SU-DHL-6 (cell line): ENCODE measurements at regions not wholly inside any gene's neighbourhood (a gene's known extent, or its start where the extent isn't known, plus 50 kb on each side); places are given as distances from the start of the nearest gene placed in this dataset.

Experiments
- H2AFZ ChIP-seq: fragments of 200-600 bp; sonication (generic); 2 replicates; pipeline ENCODE4 v1.6.1; 2014; ENCODE audit warnings: low read depth, mild to moderate bottlenecking, moderate library complexity, mixed read lengths, antibody characterized with exemption, low read length; ENCODE audit not compliant: severe bottlenecking
- H3F3A ChIP-seq: fragments of 200-600 bp; shearing (Covaris generic); 2 replicates; pipeline ENCODE4 v1.6.0; 2016; ENCODE audit warnings: antibody characterized with exemption, mild to moderate bottlenecking; ENCODE audit not compliant: insufficient read depth
- H3K27ac ChIP-seq: fragments of 200-600 bp; sonication (generic); 2 replicates; pipeline ENCODE4 v1.5.1; 2016; ENCODE audit warnings: low read depth, mild to moderate bottlenecking, low read length, moderate library complexity, mixed read lengths
- H3K27me3 ChIP-seq: fragments of 200-600 bp; sonication (generic), shearing (Covaris generic); 2 replicates; pipeline ENCODE4 v1.6.0; 2014; ENCODE audit warnings: mild to moderate bottlenecking, low read length
- H3K36me3 ChIP-seq: fragments of 200-600 bp; sonication (generic); 2 replicates; pipeline ENCODE4 v1.6.1; 2014; ENCODE audit warnings: mild to moderate bottlenecking, low read length, mixed read lengths
- H3K4me2 ChIP-seq: fragments of 300-600, 200-600 bp; shearing (Covaris generic), sonication (generic); 2 replicates; pipeline ENCODE4 v1.6.0; 2014; ENCODE audit warnings: low read length, low read depth, mild to moderate bottlenecking; ENCODE audit not compliant: poor library complexity, severe bottlenecking
- H3K4me3 ChIP-seq: fragments of 200-600 bp; sonication (generic); 2 replicates; pipeline ENCODE4 v1.5.1; 2014; ENCODE audit warnings: antibody characterized with exemption, low read length, mild to moderate bottlenecking, mixed read lengths; ENCODE audit not compliant: insufficient read depth, poor library complexity, severe bottlenecking
- H3K79me2 ChIP-seq: fragments of 200-600 bp; sonication (generic); 2 replicates; pipeline ENCODE4 v1.6.1; 2014; ENCODE audit warnings: mild to moderate bottlenecking, low read length, moderate library complexity; ENCODE audit not compliant: insufficient read depth
- H3K9ac ChIP-seq: fragments of 200-600 bp; sonication (generic); 2 replicates; pipeline ENCODE4 v1.7.0; 2014; ENCODE audit warnings: mild to moderate bottlenecking, low read length
- H3K9me2 ChIP-seq: fragments of 200-600 bp; sonication (generic); replicated peaks from 2 replicates; pipeline ENCODE4 v1.6.1; 2014; ENCODE audit warnings: low read length; ENCODE audit not compliant: insufficient read depth
- H3K9me3 ChIP-seq: fragments of 200-600 bp; sonication (generic); 2 replicates; pipeline ENCODE4 v1.6.1; 2014; ENCODE audit warnings: low read length, mixed read lengths; ENCODE audit not compliant: insufficient read depth
- H4K20me1 ChIP-seq: fragments of 200-600 bp; sonication (generic); 2 replicates; pipeline ENCODE4 v1.6.1; 2014; ENCODE audit warnings: low read depth, mild to moderate bottlenecking, antibody characterized with exemption, low read length, moderate library complexity, mixed read lengths
- EZH2phosphoT487 ChIP-seq: fragments of 200-600 bp; sonication (generic), shearing (Covaris generic); conservative IDR thresholded peaks from 2 replicates; pipeline ENCODE4 v1.6.1; 2018; ENCODE audit warnings: mild to moderate bottlenecking, antibody characterized with exemption, low read length, moderate library complexity, mixed read lengths
- TF ChIP-seq, protein P1 (sequence below): fragments of 200-600 bp; sonication (generic); IDR thresholded peaks from one replicate; pipeline ENCODE4 v1.5.1; 2017; ENCODE audit warnings: antibody characterized with exemption, mild to moderate bottlenecking, low read length, moderate library complexity; ENCODE audit not compliant: insufficient read depth, poor library complexity, severe bottlenecking

DNA sequence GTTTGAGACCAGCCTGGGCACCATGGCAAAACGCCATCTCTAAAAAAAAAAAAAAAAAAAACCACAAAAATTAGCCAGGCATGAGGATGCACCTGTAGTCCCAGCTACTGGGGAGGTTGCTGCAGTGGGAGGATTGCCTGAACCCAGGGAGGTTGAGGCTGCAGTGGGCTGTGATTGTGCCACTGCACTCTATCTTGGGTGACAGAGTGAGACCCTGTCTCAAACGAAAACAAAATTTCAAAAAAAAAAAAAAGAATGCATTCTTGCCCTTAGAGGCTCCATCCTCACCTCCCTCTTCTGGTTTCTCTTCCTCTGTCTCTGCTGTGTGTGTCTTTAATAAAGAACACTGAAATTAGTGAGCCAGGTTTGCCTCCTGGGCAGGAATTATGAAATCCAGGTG is 107.8 kb downstream of the VCPKMT start:
- no peak overlapping the region for H2AFZ ChIP-seq
- TF ChIP-seq, protein P1, sequence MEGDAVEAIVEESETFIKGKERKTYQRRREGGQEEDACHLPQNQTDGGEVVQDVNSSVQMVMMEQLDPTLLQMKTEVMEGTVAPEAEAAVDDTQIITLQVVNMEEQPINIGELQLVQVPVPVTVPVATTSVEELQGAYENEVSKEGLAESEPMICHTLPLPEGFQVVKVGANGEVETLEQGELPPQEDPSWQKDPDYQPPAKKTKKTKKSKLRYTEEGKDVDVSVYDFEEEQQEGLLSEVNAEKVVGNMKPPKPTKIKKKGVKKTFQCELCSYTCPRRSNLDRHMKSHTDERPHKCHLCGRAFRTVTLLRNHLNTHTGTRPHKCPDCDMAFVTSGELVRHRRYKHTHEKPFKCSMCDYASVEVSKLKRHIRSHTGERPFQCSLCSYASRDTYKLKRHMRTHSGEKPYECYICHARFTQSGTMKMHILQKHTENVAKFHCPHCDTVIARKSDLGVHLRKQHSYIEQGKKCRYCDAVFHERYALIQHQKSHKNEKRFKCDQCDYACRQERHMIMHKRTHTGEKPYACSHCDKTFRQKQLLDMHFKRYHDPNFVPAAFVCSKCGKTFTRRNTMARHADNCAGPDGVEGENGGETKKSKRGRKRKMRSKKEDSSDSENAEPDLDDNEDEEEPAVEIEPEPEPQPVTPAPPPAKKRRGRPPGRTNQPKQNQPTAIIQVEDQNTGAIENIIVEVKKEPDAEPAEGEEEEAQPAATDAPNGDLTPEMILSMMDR: no peak
- TF ChIP-seq EZH2phosphoT487: no peak
- H4K20me1 ChIP-seq: no peaks in the 10 kb centered on the region
- no peaks in the 10 kb centered on the region for H3K79me2 ChIP-seq
- peaks cover 19% of the 10 kb centered on the region for H3F3A ChIP-seq
- H3K27me3 ChIP-seq: no peaks in the 10 kb centered on the region
- peak overlapping the region; percentile 37 for H3K4me2 ChIP-seq
- no peak overlapping the region for H3K9ac ChIP-seq
- H3K36me3 ChIP-seq: no peaks in the 10 kb centered on the region
- H3K4me3 ChIP-seq: no peak overlapping the region
- H3K9me2 ChIP-seq: no peaks in the 10 kb centered on the region
- H3K27ac ChIP-seq: peak overlapping the region; percentile 45
- no peaks in the 10 kb centered on the region for H3K9me3 ChIP-seq

- Histone ChIP-seq H2AFZ (no peak overlapping the region), H3K79me2 (no peaks in the 10 kb centered on the region), H3K9me3 (no peaks in the 10 kb centered on the region), H3K4me2 (peak overlapping the region; percentile 37), H3K27ac (peak overlapping the region; percentile 45), H3K4me3 (no peak overlapping the region), H3K9ac (no peak overlapping the region), H3K36me3 (no peaks in the 10 kb centered on the region), H3K27me3 (no peaks in the 10 kb centered on the region), H3K9me2 (no peaks in the 10 kb centered on the region), H4K20me1 (no peaks in the 10 kb centered on the region), H3F3A (peaks cover 15% of the 10 kb centered on the region)
- TF ChIP-seq EZH2phosphoT487: no peak
- TF ChIP-seq, protein P1: no peak
These were observed 107.4 kb downstream of the VCPKMT start for GRCh38 chr14:50008974-50009373.

GRCh38 chr14:50010752-50011151 is 105.6 kb downstream of the VCPKMT start:
- Histone ChIP-seq H3F3A (peaks cover 12% of the 10 kb centered on the region), H3K9ac (no peak overlapping the region), H3K79me2 (no peaks in the 10 kb centered on the region), H4K20me1 (no peaks in the 10 kb centered on the region), H3K4me3 (no peak overlapping the region), H3K4me2 (no peak overlapping the region), H3K36me3 (no peaks in the 10 kb centered on the region), H3K27me3 (no peaks in the 10 kb centered on the region), H3K9me2 (no peaks in the 10 kb centered on the region), H3K9me3 (no peaks in the 10 kb centered on the region), H3K27ac (no peak overlapping the region), H2AFZ (no peak overlapping the region)
- no peak for TF ChIP-seq EZH2phosphoT487
- TF ChIP-seq, protein P1: no peak
